SK-MEL-5 (cell line): ENCODE measurements at regions not wholly inside any gene's neighbourhood (a gene's known extent, or its start where the extent isn't known, plus 50 kb on each side); places are given as distances from the start of the nearest gene placed in this dataset.

Experiments used
- DNase-seq: peaks from one replicate; pipeline ENCODE4 v3.0.0-alpha.2; 2016; ENCODE audit warnings: low read depth, low spot score
- in situ Hi-C: cut with HindIII; loops from 2 replicates; pipeline ENCODE4 v1.10.0; 2016; ENCODE audit warnings: low sequenced_read_pairs, high pct_unique_total_duplicates, low pct_unique_long_range_greater_than_20kb

DNA sequence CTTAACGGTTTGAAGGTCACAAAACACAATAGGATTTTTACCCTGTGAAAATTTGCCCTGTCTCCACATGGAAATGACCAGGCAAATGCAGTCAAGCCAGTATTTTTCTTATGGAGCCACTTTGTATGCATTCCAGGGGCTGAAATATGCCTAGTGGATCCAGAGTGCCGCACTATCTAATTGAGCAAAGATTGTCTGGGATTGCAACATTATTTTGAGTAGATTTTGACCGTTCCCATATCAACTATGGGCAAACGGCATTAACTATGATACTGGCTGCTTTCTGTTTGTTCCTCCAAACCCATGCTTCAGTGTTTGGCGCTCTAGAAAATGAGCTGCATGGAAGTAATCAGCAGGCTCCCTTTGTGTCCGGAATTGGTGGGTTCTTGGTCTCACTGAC, 223.0 kb downstream of the BTG1 start:
- in situ Hi-C loops = no loop called here
- no peak for DNase-seq

DNA sequence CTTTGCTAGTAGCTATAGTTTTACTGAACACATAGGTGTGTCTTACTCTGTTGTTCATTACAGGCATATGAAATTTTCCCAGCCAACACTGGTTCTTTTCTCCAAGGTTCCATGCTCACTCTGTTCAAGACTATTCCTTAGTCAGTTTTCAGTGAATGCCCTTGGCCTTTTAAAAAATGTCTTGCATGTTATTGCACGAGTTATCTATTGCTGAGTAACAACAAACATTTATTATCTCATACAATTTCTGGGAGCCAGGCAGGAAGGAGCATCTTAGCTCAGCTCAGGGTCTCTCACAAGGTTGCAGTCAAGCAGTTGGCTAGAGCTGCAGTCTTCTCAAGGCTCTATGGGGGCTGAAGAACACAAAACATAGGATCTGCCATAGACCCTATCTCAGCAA, 223.5 kb downstream of the BTG1 start:
- no peak for DNase-seq
- in situ Hi-C loops = no loop called here

DNA sequence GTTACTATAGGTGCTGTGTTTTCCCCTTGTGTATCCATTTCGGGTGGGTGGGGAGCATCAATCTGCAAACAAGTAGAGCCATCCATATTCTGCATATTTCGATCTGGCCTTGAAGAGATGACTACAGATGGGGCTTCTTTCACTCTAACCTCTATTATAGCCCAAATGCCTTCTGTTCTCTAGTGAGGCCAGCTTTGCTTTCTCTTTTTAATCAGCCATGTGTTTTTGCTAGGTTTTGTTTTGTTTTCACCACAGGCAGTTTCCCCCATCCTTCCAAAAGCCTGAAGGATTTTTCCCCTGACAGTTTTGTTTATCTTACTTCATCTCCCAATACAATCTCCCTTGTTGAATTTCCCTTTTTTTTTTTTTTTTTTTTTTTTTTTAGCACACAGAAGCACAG, 224.1 kb downstream of the BTG1 start:
- DNase-seq = no peak
- in situ Hi-C loops = no loop called here

DNA sequence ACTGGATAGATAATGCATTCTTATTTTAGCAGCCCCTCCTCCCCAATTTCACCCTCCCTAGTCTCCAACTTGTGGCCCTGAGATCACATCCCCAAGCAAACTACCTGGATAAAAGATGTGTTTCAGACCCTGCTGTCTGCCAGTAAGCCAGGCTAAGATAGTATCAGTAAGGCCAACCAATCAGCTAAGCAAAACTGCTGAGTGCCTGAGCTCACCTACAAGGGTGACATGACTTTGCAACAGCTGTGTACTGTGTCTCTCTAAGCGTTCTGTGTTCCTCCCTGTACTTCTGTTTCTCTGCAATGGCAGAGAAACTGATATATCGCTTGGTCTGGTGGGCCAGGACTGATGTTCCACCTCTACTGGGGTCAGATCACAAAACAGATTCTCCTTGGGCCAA, 224.9 kb downstream of the BTG1 start:
- DNase-seq = no peak
- in situ Hi-C loops = no loop called here

DNA sequence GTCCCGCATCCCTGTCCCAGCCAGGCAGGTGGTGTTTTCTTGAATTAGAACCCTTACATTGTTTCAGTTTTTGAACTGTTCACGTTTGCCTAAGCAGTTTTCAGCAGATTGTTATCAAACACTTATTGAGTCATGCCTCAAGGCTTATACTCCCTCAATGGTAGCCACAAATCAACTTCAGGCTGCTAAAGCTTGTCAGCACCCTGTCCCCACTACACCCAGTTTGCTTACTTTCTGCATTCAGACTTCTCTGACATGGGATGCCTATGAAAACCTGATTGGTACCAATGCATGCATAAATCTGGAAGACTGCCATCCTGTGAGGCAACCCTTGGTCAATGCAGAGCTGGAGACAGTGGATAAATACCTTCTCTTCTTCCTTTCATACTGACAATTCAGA, 225.4 kb downstream of the BTG1 start:
- no peak for DNase-seq
- in situ Hi-C loops = no loop called here

DNA sequence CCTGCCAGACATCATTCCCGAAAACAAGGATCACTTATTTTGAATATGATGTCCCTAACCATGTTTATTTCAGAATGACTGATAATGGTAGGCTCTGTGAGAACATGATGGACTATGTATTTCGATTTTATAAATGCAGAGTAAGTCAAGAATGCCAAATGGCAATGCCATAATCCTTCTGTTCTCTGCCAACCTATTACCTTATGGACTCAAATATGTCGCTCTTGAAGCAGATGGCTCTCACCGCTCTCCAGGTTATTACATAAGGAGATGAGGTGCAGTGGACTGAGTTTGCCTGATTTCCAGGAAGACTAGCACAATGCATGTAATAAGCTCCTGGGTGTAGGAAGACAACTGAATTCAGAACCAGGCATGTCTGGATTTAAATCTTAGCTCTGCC, 227.2 kb downstream of the BTG1 start:
- no peak for DNase-seq
- in situ Hi-C loops = no loop called here

DNA sequence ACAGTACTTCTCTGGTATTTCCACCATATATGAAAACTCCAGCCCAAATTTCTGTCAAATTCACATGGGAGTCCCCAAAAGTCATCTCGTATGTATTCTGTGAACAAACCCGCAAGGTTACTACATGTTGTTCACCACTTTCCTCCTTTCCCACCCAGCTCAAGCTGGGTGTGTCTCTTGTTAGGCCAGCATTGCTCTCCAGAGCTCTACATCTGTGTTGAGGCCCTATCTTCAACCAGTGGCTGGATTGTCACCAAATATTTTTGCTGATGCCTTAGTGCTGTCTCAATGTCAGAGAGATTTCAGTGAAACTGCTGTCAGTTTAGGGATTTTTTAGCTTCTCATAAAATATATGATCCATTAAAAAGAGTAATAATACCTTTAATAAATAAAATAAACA, 230.9 kb downstream of the BTG1 start:
- DNase-seq = no peak
- in situ Hi-C loops = no loop called here

DNA sequence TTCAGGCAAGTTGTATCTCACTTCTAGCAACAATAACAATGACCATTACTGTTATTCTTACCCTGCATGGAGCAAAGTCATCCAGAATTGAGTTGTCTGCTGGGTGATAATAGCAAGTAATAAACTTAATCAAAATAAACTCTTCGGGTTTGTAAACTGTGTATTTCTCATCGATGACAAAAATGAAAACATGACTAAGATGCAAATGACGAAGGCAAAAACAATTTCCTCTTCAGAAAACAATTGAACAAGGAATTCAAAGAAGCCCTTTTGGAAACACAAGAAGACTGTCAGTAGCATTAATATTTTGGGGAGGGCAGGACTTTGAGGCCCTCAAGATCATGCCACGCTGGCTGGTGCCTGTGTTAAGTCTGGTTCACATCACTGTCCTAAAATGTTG, 232.0 kb downstream of the BTG1 start:
- in situ Hi-C loops = no loop called here
- DNase-seq = no peak

DNA sequence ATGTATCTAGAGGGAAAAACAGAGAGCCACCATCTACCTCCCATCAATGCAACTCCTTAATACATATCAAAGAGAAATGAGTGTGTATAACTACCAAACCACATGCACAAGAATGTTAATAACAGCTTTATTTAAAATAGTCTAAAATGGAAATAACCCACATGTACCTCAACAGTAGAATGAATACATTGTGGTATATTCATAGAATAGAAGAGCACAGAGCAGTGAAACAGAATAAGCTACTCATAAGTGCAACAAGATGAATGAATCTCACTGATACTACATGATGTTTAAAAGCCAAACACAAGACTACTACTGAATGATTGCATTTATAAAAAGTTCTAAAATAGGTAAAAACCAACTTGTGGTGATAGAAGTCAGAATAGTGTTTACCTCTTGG, 232.5 kb downstream of the BTG1 start:
- DNase-seq = peak; percentile 26
- in situ Hi-C loops = no loop called here

DNA sequence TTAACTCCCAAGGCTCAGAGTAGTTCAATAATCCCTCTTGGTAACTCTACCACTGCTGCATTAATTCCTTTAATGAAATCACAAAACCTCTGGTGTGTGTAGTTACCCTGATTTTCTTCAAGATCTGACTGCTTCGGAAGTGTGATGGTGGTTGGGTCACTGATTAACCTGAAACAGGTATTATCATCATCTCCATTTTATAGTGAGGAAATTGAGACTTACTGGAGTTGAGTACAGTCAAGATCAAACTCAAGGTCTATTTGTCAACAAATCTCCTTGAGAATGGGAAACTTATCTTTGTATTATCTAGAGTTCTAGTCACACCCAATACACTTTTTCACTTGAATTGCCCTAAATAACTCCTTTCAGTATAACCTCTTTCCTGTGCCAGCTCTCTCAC, 233.5 kb downstream of the BTG1 start:
- no peak for DNase-seq
- in situ Hi-C loops = no loop called here

DNA sequence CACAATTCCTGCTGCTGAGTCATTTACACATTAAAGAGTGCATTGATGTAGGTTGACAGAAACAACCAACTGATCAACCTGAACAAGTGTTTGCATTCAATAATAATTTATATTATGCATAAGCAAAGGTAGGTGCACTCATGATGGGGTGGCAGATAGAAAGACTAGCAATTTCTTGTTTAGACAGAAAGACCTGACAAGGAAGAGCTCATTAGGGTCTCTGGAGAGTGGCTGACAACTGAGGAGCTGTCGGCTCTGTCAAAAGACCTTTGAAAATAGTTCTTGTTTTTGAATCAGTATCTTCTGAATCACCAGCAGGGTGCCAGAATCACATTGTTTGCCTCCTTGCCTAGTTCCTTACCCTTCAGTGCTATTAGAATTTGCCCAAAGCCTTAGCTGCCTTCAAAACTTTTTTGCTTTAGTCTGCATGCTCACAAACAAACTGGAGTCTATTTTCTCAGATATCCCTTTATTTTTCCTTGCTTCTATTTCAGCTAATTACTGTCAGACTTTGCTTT, 234.7 kb downstream of the BTG1 start:
- in situ Hi-C loops = no loop called here
- peak; percentile 28 for DNase-seq

DNA sequence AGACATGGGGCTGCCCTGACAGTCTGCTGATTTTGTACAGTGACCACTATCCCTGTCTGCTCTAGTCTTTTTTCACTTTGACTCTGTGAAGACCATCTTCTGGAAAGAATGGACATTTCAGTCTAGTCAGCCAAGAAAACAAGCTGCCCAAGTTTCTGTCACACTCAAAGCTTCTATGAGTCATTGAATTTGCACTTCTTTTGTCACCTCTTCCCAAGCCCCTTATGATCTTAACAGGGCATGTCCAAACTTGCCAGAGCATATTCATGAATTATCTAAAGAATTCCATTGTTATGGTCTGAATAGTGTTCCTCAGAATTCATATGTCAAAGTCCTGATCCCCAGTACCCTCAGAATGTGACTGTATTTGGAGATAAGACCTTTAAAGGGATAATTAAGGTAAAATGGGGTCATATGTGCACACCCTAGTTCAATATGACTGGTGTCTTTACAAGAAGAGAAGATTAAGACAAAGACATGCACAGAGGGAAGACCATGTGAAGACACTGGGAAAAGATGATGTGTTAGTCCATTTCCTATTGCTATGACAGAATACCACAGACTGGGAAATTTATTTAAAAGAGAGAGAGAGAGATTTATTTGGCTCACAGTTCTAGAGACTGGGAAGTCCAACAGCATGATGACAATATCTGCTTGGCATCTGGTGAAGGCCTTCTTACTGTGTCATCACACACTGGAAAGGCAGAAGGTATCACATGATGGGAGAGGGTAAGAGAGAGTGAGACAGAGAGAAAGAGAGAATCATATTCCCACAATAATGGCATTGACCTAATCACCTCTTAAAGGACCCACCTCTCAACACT, 242.6 kb downstream of the BTG1 start:
- DNase-seq = no peak
- in situ Hi-C loops = no loop called here

DNA sequence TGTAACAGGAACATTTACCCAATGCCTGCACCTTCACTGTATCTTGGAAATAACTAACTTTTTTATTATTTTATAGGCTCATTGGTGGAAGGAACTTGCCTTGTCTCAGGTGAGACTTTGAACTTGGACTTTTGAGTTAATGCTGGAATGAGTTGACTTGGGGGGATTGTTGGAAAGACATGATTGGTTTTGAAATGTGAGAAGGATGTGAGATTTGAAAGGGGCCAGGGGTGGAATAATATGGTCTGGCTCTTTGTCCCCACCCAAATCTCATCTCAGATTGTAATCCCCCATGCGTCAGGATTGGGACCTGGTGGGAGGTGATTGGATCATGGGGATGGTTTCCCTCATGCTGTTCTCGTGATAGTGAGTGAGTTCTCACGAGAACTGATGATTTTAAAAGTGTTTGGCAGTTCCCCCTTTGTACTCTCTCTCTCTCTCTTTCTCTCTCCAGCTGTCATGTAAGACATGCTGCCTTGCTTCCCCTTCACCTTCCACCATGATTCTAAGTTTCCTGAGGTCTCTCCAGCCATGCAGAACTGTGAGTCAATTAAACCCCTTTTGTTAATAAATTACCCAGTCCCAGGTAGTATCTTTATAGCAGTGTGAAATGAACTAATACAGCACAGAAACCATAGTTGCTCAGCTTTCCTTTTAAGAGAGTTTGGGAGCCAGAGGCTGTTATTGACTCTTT, 244.1 kb downstream of the BTG1 start:
- in situ Hi-C loops = no loop called here
- no peak for DNase-seq

DNA sequence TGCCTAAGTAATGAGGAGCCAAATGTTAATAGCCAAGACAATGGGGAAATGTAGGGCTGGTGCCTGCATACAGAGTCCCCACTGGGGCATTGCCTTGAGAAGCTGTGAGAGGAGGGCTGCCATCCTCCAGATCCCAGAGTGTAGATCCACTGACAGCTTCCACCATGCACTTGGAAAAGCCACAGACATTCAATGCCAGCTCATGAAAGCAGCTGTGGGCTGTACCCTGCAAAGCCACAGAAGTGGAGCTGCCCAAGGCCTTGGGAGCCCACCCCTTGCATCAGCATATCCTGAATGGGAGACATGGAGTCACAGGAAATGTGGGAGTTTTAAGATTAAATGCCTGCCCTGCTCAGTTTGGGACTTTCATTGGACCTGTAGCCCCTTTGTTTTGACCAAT, 244.7 kb downstream of the BTG1 start:
- in situ Hi-C loops = no loop called here
- no peak for DNase-seq

DNA sequence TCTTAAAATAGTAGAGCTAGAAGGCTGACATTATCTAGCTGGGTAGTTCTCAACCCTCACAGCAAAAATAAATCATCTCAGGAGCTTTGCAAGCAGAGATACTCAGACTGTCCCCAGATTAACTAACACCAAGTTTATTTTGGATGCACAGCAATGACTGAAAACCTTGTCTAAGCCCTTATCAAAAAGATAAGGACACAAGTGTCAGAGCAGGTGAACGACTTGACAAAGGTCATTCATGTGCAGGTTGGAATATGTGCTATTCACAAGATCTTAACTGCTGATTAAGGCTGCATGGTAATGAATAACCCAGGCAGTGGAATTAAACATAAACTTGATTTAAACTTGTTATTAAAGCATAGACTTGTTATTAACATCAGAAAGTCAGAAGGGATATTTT, 246.6 kb downstream of the BTG1 start:
- in situ Hi-C loops = no loop called here
- no peak for DNase-seq

DNA sequence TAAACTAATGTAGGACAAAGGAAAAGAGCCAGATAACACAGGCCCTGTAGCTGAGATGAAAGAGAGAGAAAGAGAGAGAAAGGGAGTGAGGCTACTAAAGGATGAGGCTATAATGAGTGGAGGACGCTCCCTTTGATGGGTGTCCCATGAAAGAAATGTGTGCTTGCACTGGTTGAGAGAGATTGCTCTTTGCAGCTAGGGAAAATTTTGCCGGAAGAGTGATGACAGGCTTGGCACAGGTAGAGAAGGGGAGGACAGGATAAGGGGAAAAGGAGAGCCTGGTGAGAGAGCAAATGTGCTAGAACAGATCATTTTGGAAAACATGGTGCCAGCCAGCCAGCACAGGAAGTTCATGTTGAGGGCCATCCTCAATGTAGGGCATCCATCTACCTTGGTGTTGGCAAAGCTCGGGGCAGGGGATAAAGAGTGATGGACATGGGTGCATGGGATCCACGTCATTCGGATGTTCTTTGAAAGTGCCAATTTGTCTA, 248.6 kb downstream of the BTG1 start:
- in situ Hi-C loops = no loop called here
- no peak for DNase-seq

DNA sequence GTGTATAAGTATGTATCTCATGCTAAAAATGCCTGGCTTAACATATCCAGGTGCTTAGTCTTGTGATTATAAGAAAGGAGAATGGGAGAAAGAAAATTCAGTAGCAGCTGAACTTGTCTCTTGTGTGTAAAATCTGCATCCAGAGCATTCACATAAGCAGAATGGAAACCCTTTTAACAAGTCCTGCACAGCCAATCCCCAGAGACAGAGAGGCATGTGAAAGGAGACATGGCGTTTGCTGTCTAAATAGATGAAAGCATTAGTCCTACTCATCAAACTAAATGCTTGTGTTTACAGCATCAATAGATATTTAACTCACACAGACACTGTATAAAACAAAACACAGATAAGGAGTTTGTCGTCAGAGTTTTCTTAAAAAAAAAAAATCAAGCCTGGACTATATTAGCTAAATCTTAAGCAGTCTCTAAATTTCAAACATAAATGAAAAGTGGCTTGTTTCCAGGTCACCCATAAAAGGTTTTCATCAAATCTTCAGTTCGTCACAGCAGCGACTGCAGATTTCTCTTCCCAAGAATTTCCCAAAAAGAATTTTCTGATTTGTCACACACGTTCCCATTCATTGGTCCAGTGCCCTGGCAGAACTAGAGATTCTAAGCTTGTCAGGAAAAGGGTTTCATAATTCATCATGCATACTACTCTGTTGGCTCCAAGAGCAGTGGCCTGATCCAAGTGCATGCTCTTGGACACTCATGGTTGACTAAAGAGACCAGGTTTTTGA, 249.2 kb downstream of the BTG1 start:
- no peak for DNase-seq
- in situ Hi-C loops = no loop called here

DNA sequence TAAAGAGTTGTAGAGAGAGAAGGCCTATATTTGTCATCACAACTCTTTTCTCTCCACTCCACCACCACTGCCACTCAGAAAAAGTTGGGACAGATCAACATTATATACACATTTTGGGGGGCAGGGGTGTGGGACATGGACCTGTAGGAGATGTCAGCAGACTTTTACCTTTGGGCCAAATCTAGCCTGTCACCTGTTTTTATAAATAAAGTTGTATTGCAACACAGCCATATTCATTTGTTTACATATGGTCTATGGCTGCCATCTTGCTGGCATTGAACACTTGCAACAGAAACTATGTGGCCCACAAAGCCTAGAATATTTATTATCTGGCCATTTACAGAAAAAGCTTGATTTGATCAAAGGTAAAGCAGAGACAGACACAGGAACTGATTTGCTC, 250.7 kb downstream of the BTG1 start:
- in situ Hi-C loops = no loop called here
- DNase-seq = no peak
